GM12874 (cell line): ENCODE measurements at regions not wholly inside any gene's neighbourhood (a gene's known extent, or its start where the extent isn't known, plus 50 kb on each side); places are given as distances from the start of the nearest gene placed in this dataset.

Experiments
- CTCF ChIP-seq: IDR thresholded peaks from 2 replicates; pipeline ENCODE4 v1.5.1; 2011; ENCODE audit warnings: low read depth, mild to moderate bottlenecking, control low read depth, low read length, moderate library complexity; ENCODE audit not compliant: insufficient read depth

GRCh38 chr1:91201694-91202093 is 179.9 kb upstream of the ZNF644 start:
- no peak for TF ChIP-seq CTCF

- no peak for TF ChIP-seq CTCF
Observed at GRCh38 chr1:91201176-91201575, 179.3 kb upstream of the ZNF644 start.

- no peak for TF ChIP-seq CTCF
Observed at GRCh38 chr1:91200675-91201074, 178.8 kb upstream of the ZNF644 start.

GRCh38 chr1:91199988-91200387 is 178.2 kb upstream of the ZNF644 start:
- TF ChIP-seq CTCF, result no peak

DNA sequence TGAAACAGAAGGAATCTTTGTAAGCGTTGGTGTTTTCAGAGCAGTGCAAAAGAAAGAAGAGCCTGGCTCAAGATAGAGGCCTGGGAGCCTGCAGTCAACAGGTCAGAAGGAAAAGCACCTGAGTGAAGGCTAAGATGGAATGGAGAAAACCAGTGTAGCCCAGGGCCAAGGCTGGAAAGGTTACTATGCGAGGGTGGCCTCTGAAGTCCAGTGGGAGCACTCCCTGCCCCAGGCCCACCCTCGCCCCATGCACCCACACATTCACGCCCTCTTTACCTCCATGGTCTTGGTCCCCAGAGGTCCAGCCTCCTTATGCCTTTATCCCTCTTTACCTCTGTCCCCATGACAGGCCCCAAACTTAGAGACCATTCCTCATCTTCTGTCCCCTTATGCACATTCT is 169.2 kb upstream of the ZNF644 start:
- TF ChIP-seq CTCF, result no peak

DNA sequence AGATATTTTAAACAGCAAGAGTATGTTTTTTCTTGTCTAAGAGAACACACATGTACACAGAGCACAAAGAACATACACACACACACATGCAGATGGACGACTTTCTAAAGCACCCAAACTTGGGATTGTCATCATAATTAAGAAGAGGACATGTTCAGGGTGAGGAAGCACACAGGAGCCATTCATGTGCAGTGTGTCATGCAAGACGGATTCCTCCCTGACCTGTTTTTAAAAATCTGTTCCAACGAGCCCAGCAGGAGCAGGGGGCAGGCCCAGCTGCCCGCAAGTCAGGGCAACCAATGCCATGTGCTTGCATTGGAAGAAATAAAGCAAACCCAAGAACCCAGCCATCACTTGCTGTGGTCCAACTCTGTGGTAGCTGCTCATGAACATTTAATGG is 167.3 kb upstream of the ZNF644 start:
- no peak for TF ChIP-seq CTCF

DNA sequence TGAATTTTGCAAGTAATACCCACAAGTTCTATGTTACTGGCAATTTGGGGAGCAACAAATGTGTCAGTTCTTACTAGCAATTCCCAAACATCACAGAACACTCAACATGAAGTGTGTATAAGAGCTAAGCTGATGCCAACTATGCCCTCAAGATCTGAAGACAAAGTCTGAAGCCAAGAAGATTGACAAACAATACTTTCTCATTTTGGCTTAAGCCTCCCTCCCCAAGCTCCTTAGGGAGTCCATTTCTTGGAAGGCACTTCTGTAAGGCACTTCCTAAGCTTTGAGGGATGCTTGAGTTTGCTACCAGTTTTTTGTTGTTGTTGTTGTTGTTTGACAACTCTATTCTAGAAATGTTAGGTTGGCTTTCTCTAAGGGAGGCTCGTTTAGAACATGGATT is 154.4 kb upstream of the ZNF644 start:
- no peak for TF ChIP-seq CTCF

GRCh38 chr1:91174734-91175133 is 152.9 kb upstream of the ZNF644 start:
- no peak for TF ChIP-seq CTCF
